H9 (cell line): ENCODE measurements at regions not wholly inside any gene's neighbourhood (a gene's known extent, or its start where the extent isn't known, plus 50 kb on each side); places are given as distances from the start of the nearest gene placed in this dataset.

Experiments
- DNase-seq: peaks from one replicate; pipeline ENCODE4 v3.0.0-alpha.2; 2017
- H2AFZ ChIP-seq: one replicate; pipeline ENCODE4 v1.6.1; 2013; ENCODE audit warnings: mild to moderate bottlenecking, low read length, control low read depth, moderate library complexity
- H2AK5ac ChIP-seq: 2 replicates; pipeline ENCODE4 v1.6.1; 2013; ENCODE audit warnings: low read length, control low read depth, mixed read lengths; ENCODE audit not compliant: insufficient read length
- H2BK120ac ChIP-seq: one replicate; pipeline ENCODE4 v1.6.1; 2013; ENCODE audit warnings: low read depth, mild to moderate bottlenecking, low read length, control low read depth, inconsistent platforms; ENCODE audit not compliant: poor library complexity, severe bottlenecking
- H2BK12ac ChIP-seq: 2 replicates; pipeline ENCODE4 v1.6.1; 2013; ENCODE audit warnings: low read length, control low read depth, mixed read lengths, low read depth; ENCODE audit not compliant: insufficient read length
- H2BK15ac ChIP-seq: 2 replicates; pipeline ENCODE4 v1.6.1; 2013; ENCODE audit warnings: low read depth, low read length, control low read depth
- H2BK20ac ChIP-seq: one replicate; pipeline ENCODE4 v1.6.1; 2013; ENCODE audit warnings: low read depth, mild to moderate bottlenecking, low read length, control low read depth, inconsistent platforms; ENCODE audit not compliant: poor library complexity, severe bottlenecking
- H2BK5ac ChIP-seq: 2 replicates; pipeline ENCODE4 v1.6.1; 2013; ENCODE audit warnings: low read length, control low read depth, mixed read lengths; ENCODE audit not compliant: insufficient read length
- H3K14ac ChIP-seq: 2 replicates; pipeline ENCODE4 v1.6.1; 2013; ENCODE audit warnings: low read length, control low read depth; ENCODE audit not compliant: insufficient read depth
- H3K18ac ChIP-seq: 2 replicates; pipeline ENCODE4 v1.6.1; 2013; ENCODE audit warnings: low read depth, mild to moderate bottlenecking, mixed read lengths, low read length, control low read depth; ENCODE audit not compliant: insufficient read length
- H3K23ac ChIP-seq: 2 replicates; pipeline ENCODE4 v1.6.1; 2013; ENCODE audit warnings: low read length, control low read depth, mixed read lengths, low read depth; ENCODE audit not compliant: insufficient read length
- H3K23me2 ChIP-seq: 2 replicates; pipeline ENCODE4 v1.6.1; 2013; ENCODE audit warnings: low read depth, mild to moderate bottlenecking, mixed read lengths, low read length, control low read depth; ENCODE audit not compliant: insufficient read length, poor library complexity, severe bottlenecking
- H3K27ac ChIP-seq: 2 replicates; pipeline ENCODE4 v1.5.1; 2013; ENCODE audit warnings: low read length, control low read depth, mixed read lengths, low read depth; ENCODE audit not compliant: insufficient read length
- H3K27me3 ChIP-seq: 2 replicates; pipeline ENCODE4 v1.6.1; 2013; ENCODE audit warnings: low read length, control low read depth, inconsistent platforms; ENCODE audit not compliant: insufficient read depth
- H3K4ac ChIP-seq: 2 replicates; pipeline ENCODE4 v1.6.1; 2013; ENCODE audit warnings: low read depth, mild to moderate bottlenecking, control low read depth, inconsistent platforms, low read length, moderate library complexity
- H3K4me1 ChIP-seq: 2 replicates; pipeline ENCODE4 v1.6.1; 2013; ENCODE audit warnings: low read length, control low read depth, inconsistent platforms; ENCODE audit not compliant: insufficient read depth
- H3K4me2 ChIP-seq: 2 replicates; pipeline ENCODE4 v1.6.1; 2013; ENCODE audit warnings: low read length, control low read depth, mixed read lengths; ENCODE audit not compliant: insufficient read length, insufficient read depth
- H3K56ac ChIP-seq: 2 replicates; pipeline ENCODE4 v1.6.1; 2013; ENCODE audit warnings: low read depth, mild to moderate bottlenecking, mixed read lengths, low read length, control low read depth; ENCODE audit not compliant: insufficient read length
- H3K79me1 ChIP-seq: 2 replicates; pipeline ENCODE4 v1.6.1; 2013; ENCODE audit warnings: low read depth, mild to moderate bottlenecking, moderate library complexity, low read length, control low read depth, inconsistent platforms; ENCODE audit not compliant: insufficient read depth, poor library complexity, severe bottlenecking
- H3K79me2 ChIP-seq: 2 replicates; pipeline ENCODE4 v1.6.1; 2013; ENCODE audit warnings: low read length, control low read depth, inconsistent platforms; ENCODE audit not compliant: insufficient read depth
- H3K9ac ChIP-seq: 2 replicates; pipeline ENCODE4 v1.6.1; 2013; ENCODE audit warnings: low read length, control low read depth, mixed read lengths; ENCODE audit not compliant: insufficient read length; ENCODE audit errors: extremely low read depth
- H3K9me3 ChIP-seq: one replicate; pipeline ENCODE4 v1.6.1; 2013; ENCODE audit warnings: low read depth, low read length, inconsistent platforms; ENCODE audit not compliant: control insufficient read depth
- H3T11ph ChIP-seq: one replicate; pipeline ENCODE4 v1.6.1; 2013; ENCODE audit warnings: mild to moderate bottlenecking, low read length, control low read depth, inconsistent platforms
- H4K20me1 ChIP-seq: one replicate; pipeline ENCODE4 v1.6.1; 2013; ENCODE audit not compliant: control insufficient read depth, insufficient read length, insufficient read depth
- H4K5ac ChIP-seq: 2 replicates; pipeline ENCODE4 v1.6.1; 2013; ENCODE audit warnings: low read depth, mild to moderate bottlenecking, mixed read lengths, low read length, control low read depth; ENCODE audit not compliant: insufficient read length
- H4K8ac ChIP-seq: replicated peaks from 2 replicates; pipeline ENCODE4 v1.6.1; 2013; ENCODE audit warnings: low read length, control low read depth, mixed read lengths, low read depth; ENCODE audit not compliant: insufficient read length
- H4K91ac ChIP-seq: 2 replicates; pipeline ENCODE4 v1.6.1; 2013; ENCODE audit warnings: low read depth, mild to moderate bottlenecking, moderate library complexity, mixed read lengths, low read length, control low read depth; ENCODE audit not compliant: insufficient read length
- H3K27ac Mint-ChIP-seq, 3 experiments: 2 replicates in 2 of 3; 3 replicates in 1 of 3; pipeline ENCODE4 v1.8.0; 2020 to 2021; ENCODE audit warnings: mixed read lengths in 3 of 3, mild to moderate bottlenecking in 1 of 3, moderate library complexity in 1 of 3
- H3K27me3 Mint-ChIP-seq: 2 replicates; pipeline ENCODE4 v1.8.0; 2021; ENCODE audit warnings: low read depth, mild to moderate bottlenecking, moderate library complexity, mixed read lengths
- H3K36me3 Mint-ChIP-seq, 3 experiments: 2 replicates in 2 of 3; 3 replicates in 1 of 3; pipeline ENCODE4 v1.8.0; 2020 to 2021; ENCODE audit warnings: low read depth in 3 of 3, mixed read lengths in 3 of 3; ENCODE audit not compliant: insufficient read depth in 1 of 3
- H3K4me1 Mint-ChIP-seq, 2 experiments: 2 replicates each; pipeline ENCODE4 v1.8.0; 2020; ENCODE audit warnings: mixed read lengths in 2 of 2
- H3K4me3 Mint-ChIP-seq, 2 experiments: 2 replicates in 1 of 2; 3 replicates in 1 of 2; pipeline ENCODE4 v1.8.0; 2020 to 2021; ENCODE audit warnings: mild to moderate bottlenecking in 2 of 2, mixed read lengths in 2 of 2, moderate library complexity in 1 of 2
- H3K9me3 Mint-ChIP-seq, 2 experiments: 2 replicates in 1 of 2; 3 replicates in 1 of 2; pipeline ENCODE4 v1.8.0; 2020; ENCODE audit warnings: mild to moderate bottlenecking in 2 of 2, mixed read lengths in 2 of 2, moderate library complexity in 1 of 2
- WGBS: extraction: QIAGEN DNeasy Blood & Tissue Kit; methylation state at CpG from one replicate; pipeline ENCODE4 v1.1.7; 2013; ENCODE audit warnings: missing lambda C conversion rate, low lambda C conversion rate, mixed read lengths; ENCODE audit not compliant: insufficient read length; ENCODE audit errors: extremely low coverage; 5-methylcytosine and 5-hydroxymethylcytosine counted together
- TF ChIP-seq, protein P1 (sequence below): fragments of 200-600 bp; sonication (generic); conservative IDR thresholded peaks from 3 replicates; pipeline ENCODE4 v1.8.0; 2021; ENCODE audit warnings: antibody characterized with exemption, mild to moderate bottlenecking

DNA sequence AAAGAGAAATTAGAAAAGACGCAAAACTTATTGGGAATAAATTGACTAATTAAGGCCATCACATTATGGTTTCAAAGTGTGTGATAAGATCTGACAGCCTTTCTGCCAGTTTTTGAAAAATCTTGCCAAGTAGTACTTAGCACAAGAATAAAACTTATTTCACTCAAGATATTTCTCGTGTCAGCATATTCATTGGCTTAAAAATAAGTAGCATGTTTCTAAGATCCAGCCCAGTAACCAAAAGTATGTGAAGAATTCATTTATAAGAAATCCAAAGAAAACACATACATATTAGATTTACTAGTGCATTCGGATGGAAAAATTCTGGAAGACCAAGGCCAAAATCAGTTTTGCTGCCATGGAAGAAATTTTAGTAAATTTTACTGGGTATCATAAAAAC lies 1135.0 kb downstream of the GALC start:
- H2BK5ac ChIP-seq: no peak overlapping the region
- H2BK12ac ChIP-seq: no peak overlapping the region
- H3K27me3 ChIP-seq: no peaks in the 10 kb centered on the region
- H3K4me1 ChIP-seq: no peaks in the 10 kb centered on the region
- no peak overlapping the region for H4K8ac ChIP-seq
- H3K14ac ChIP-seq: no peak overlapping the region
- H3K27ac ChIP-seq: no peak overlapping the region
- no peak overlapping the region for H2AFZ ChIP-seq
- no peak overlapping the region for H2BK120ac ChIP-seq
- H2AK5ac ChIP-seq: no peak overlapping the region
- Mint-ChIP-seq H3K36me3 (no peaks in the 10 kb centered on the region), H3K27ac (no peak overlapping the region), H3K9me3 (no peaks in the 10 kb centered on the region; a peak in 1 of 5 replicates), H3K4me1 (no peaks in the 10 kb centered on the region), H3K27me3 (no peaks in the 10 kb centered on the region), H3K4me3 (no peak overlapping the region)
- H2BK15ac ChIP-seq: no peak overlapping the region
- H3T11ph ChIP-seq: no peak overlapping the region
- H3K23me2 ChIP-seq: no peaks in the 10 kb centered on the region
- no peak overlapping the region for H3K18ac ChIP-seq
- H3K4ac ChIP-seq: no peak overlapping the region
- no peak for DNase-seq
- TF ChIP-seq, protein P1, sequence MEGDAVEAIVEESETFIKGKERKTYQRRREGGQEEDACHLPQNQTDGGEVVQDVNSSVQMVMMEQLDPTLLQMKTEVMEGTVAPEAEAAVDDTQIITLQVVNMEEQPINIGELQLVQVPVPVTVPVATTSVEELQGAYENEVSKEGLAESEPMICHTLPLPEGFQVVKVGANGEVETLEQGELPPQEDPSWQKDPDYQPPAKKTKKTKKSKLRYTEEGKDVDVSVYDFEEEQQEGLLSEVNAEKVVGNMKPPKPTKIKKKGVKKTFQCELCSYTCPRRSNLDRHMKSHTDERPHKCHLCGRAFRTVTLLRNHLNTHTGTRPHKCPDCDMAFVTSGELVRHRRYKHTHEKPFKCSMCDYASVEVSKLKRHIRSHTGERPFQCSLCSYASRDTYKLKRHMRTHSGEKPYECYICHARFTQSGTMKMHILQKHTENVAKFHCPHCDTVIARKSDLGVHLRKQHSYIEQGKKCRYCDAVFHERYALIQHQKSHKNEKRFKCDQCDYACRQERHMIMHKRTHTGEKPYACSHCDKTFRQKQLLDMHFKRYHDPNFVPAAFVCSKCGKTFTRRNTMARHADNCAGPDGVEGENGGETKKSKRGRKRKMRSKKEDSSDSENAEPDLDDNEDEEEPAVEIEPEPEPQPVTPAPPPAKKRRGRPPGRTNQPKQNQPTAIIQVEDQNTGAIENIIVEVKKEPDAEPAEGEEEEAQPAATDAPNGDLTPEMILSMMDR: no peak
- no peak overlapping the region for H4K91ac ChIP-seq
- H3K4me2 ChIP-seq: no peak overlapping the region
- no CpG with 5 or more reads among the region's 3 CpGs for WGBS
- H3K79me1 ChIP-seq: no peaks in the 10 kb centered on the region
- no peak overlapping the region for H3K23ac ChIP-seq
- no peaks in the 10 kb centered on the region for H4K20me1 ChIP-seq
- no peaks in the 10 kb centered on the region for H3K9me3 ChIP-seq
- H3K56ac ChIP-seq: no peak overlapping the region
- no peak overlapping the region for H4K5ac ChIP-seq
- no peaks in the 10 kb centered on the region for H3K79me2 ChIP-seq
- H3K9ac ChIP-seq: no peak overlapping the region
- H2BK20ac ChIP-seq: no peak overlapping the region
